Loucy (cell line): ENCODE measurements at regions not wholly inside any gene's neighbourhood (a gene's known extent, or its start where the extent isn't known, plus 50 kb on each side); places are given as distances from the start of the nearest gene placed in this dataset.

Experiments used
- H2AFZ ChIP-seq: fragments of 200-600 bp; sonication (generic); 2 replicates; pipeline ENCODE4 v1.6.0; 2016; ENCODE audit warnings: antibody characterized with exemption, mild to moderate bottlenecking, low read length, moderate library complexity
- H3F3A ChIP-seq: fragments of 200-600 bp; 2 replicates; pipeline ENCODE4 v1.6.0; 2016; ENCODE audit warnings: antibody characterized with exemption, low read depth, mild to moderate bottlenecking
- H3K27me3 ChIP-seq: fragments of 200-600 bp; sonication (generic); 2 replicates; pipeline ENCODE4 v1.6.1; 2014; ENCODE audit warnings: low read length, mild to moderate bottlenecking; ENCODE audit not compliant: insufficient read depth, poor library complexity, severe bottlenecking
- H3K36me3 ChIP-seq: fragments of 200-600 bp; sonication (generic); 2 replicates; pipeline ENCODE4 v1.6.1; 2016; ENCODE audit warnings: low read length; ENCODE audit not compliant: insufficient read depth
- H3K4me1 ChIP-seq: fragments of 200-600 bp; sonication (generic); 2 replicates; pipeline ENCODE4 v1.5.1; 2014; ENCODE audit warnings: low read length, mild to moderate bottlenecking; ENCODE audit not compliant: insufficient read depth, poor library complexity, severe bottlenecking
- H3K4me2 ChIP-seq: fragments of 200-600 bp; sonication (generic); 2 replicates; pipeline ENCODE4 v1.6.0; 2014; ENCODE audit warnings: antibody characterized with exemption, low read length, low read depth, mild to moderate bottlenecking; ENCODE audit not compliant: poor library complexity, severe bottlenecking
- H3K4me3 ChIP-seq: fragments of 200-600 bp; sonication (generic); 2 replicates; pipeline ENCODE4 v1.5.1; 2014; ENCODE audit warnings: low read length, mild to moderate bottlenecking, mixed read lengths; ENCODE audit not compliant: poor library complexity, severe bottlenecking
- H3K79me2 ChIP-seq: fragments of 200-600 bp; sonication (generic); 2 replicates; pipeline ENCODE4 v1.6.1; 2014; ENCODE audit warnings: low read length; ENCODE audit not compliant: insufficient read depth
- H3K9ac ChIP-seq: fragments of 200-600 bp; sonication (generic); 2 replicates; pipeline ENCODE4 v1.6.0; 2014; ENCODE audit warnings: mild to moderate bottlenecking, low read depth, low read length, moderate library complexity; ENCODE audit not compliant: poor library complexity, severe bottlenecking
- H3K9me2 ChIP-seq: fragments of 200-600 bp; sonication (generic); replicated peaks from 2 replicates; pipeline ENCODE4 v1.6.1; 2016; ENCODE audit warnings: low read depth, low read length, mixed read lengths
- H3K9me3 ChIP-seq: fragments of 200-600 bp; sonication (generic); 2 replicates; pipeline ENCODE4 v1.6.1; 2014; ENCODE audit warnings: mild to moderate bottlenecking, antibody characterized with exemption, low read length, low read depth; ENCODE audit not compliant: insufficient read depth
- H4K20me1 ChIP-seq: fragments of 200-600 bp; sonication (generic); 2 replicates; pipeline ENCODE4 v1.6.0; 2014; ENCODE audit warnings: antibody characterized with exemption, low read length, mild to moderate bottlenecking; ENCODE audit not compliant: insufficient read depth, poor library complexity, severe bottlenecking
- EZH2phosphoT487 ChIP-seq: fragments of 200-600 bp; IDR thresholded peaks from 2 replicates; pipeline ENCODE4 v1.6.1; 2018; ENCODE audit warnings: antibody characterized with exemption, mild to moderate bottlenecking, moderate library complexity, borderline replicate concordance
- TF ChIP-seq, protein P1 (sequence below): fragments of 200-600 bp; sonication (generic); conservative IDR thresholded peaks from 2 replicates; pipeline ENCODE4 v1.5.1; 2014; ENCODE audit warnings: mild to moderate bottlenecking, antibody characterized with exemption, low read length

DNA sequence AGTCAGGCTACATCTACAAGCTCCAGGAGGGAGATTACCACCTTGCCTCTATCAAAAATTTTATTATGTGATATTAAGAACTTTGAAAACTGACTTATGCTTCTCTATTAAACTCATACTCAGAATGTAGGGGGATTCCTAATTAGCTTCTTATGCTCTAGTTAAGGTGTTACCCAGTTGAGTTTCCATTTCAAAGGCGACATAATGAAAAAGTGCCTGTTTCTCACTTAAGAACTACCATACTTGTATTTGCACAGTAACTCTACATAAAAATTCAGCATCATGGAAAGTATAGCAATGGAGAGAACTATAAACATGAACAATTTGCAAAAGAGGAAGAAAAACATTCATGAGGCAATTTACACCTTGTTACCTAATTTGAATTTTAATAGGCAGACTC is 739.1 kb downstream of the ZPLD1 start:
- H3K27me3 ChIP-seq = no peaks in the 10 kb centered on the region
- H3K4me2 ChIP-seq = no peak overlapping the region
- no peaks in the 10 kb centered on the region for H4K20me1 ChIP-seq
- TF ChIP-seq, protein P1, sequence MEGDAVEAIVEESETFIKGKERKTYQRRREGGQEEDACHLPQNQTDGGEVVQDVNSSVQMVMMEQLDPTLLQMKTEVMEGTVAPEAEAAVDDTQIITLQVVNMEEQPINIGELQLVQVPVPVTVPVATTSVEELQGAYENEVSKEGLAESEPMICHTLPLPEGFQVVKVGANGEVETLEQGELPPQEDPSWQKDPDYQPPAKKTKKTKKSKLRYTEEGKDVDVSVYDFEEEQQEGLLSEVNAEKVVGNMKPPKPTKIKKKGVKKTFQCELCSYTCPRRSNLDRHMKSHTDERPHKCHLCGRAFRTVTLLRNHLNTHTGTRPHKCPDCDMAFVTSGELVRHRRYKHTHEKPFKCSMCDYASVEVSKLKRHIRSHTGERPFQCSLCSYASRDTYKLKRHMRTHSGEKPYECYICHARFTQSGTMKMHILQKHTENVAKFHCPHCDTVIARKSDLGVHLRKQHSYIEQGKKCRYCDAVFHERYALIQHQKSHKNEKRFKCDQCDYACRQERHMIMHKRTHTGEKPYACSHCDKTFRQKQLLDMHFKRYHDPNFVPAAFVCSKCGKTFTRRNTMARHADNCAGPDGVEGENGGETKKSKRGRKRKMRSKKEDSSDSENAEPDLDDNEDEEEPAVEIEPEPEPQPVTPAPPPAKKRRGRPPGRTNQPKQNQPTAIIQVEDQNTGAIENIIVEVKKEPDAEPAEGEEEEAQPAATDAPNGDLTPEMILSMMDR = no peak
- no peak for TF ChIP-seq EZH2phosphoT487
- H3K36me3 ChIP-seq = no peaks in the 10 kb centered on the region
- no peak overlapping the region for H3K9ac ChIP-seq
- H3K9me3 ChIP-seq = no peaks in the 10 kb centered on the region
- H3F3A ChIP-seq = peaks cover under 1% of the 10 kb centered on the region; the same call in 1 of the 2 replicates
- H3K79me2 ChIP-seq = no peaks in the 10 kb centered on the region
- no peak overlapping the region for H3K4me3 ChIP-seq
- peaks cover 9% of the 10 kb centered on the region for H3K4me1 ChIP-seq
- H3K9me2 ChIP-seq = no peaks in the 10 kb centered on the region
- H2AFZ ChIP-seq = no peak overlapping the region

DNA sequence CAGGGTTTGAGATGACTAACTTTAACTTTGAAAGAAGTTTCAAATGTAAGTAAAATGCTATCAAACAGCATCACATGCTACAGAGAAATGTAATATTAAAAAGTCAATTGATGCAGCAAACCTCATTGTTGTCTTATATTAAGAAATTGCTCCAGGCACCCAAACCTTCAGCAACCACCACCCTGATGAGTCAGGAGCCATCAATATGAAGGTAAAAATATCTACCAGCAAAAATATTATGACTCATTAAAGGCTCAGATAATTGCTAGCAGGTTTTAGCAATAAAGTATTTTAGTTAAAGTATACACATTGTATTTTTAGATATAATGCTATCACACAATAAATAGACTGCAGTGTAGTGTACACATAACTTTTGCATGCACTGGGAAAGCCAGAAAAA is 746.3 kb downstream of the ZPLD1 start:
- no peaks in the 10 kb centered on the region for H3K27me3 ChIP-seq
- no peaks in the 10 kb centered on the region for H3K4me1 ChIP-seq
- H3K36me3 ChIP-seq = no peaks in the 10 kb centered on the region
- no peaks in the 10 kb centered on the region for H3K79me2 ChIP-seq
- TF ChIP-seq, protein P1 = no peak
- no peak for TF ChIP-seq EZH2phosphoT487
- no peak overlapping the region for H2AFZ ChIP-seq
- H4K20me1 ChIP-seq = no peaks in the 10 kb centered on the region
- H3K4me2 ChIP-seq = no peak overlapping the region
- H3K9ac ChIP-seq = no peak overlapping the region
- H3F3A ChIP-seq = no peaks in the 10 kb centered on the region
- H3K9me2 ChIP-seq = no peaks in the 10 kb centered on the region
- H3K4me3 ChIP-seq = no peak overlapping the region
- H3K9me3 ChIP-seq = no peaks in the 10 kb centered on the region

DNA sequence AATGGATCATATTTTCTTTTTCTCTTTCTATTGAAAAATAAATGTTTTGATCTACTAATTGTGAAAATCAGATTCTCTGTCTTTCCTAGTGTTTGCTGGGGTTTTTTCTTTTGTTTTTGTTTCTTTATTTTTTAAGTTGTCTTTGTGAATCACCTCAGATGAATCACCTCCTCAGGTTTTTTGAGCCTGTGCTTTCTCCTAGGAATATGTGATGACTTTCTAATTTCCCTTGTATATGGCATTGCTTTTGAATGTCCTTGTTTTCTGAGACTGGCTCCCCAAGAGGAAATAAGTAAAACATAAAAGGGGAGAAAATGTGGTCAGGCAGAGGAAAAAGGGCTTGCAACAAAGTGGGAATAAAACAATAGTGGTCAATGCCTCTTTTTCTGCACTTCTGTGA is 750.0 kb downstream of the ZPLD1 start:
- Histone ChIP-seq H2AFZ (no peak overlapping the region), H3K9me3 (no peaks in the 10 kb centered on the region), H4K20me1 (no peaks in the 10 kb centered on the region), H3F3A (no peaks in the 10 kb centered on the region), H3K27me3 (no peaks in the 10 kb centered on the region), H3K4me1 (no peaks in the 10 kb centered on the region), H3K4me2 (no peak overlapping the region), H3K36me3 (no peaks in the 10 kb centered on the region), H3K9me2 (no peaks in the 10 kb centered on the region), H3K79me2 (no peaks in the 10 kb centered on the region), H3K4me3 (no peak overlapping the region), H3K9ac (no peak overlapping the region)
- no peak for TF ChIP-seq EZH2phosphoT487
- TF ChIP-seq, protein P1 = no peak
